HepG2 (cell line): ENCODE measurements at regions not wholly inside any gene's neighbourhood (a gene's known extent, or its start where the extent isn't known, plus 50 kb on each side); places are given as distances from the start of the nearest gene placed in this dataset.

Experiments
- ASH2L ChIP-seq: fragments of 300-600, 200-600 bp; sonication (generic); IDR thresholded peaks from 2 replicates; pipeline ENCODE4 v1.7.0; 2017; ENCODE audit warnings: low read depth, mild to moderate bottlenecking, moderate library complexity, mixed read lengths, low read length; ENCODE audit not compliant: insufficient read length
- GTF3A ChIP-seq: sonication (generic); formaldehyde crosslinking; conservative IDR thresholded peaks from 2 replicates; pipeline ENCODE4 v1.4.0; 2020; ENCODE audit warnings: mild to moderate bottlenecking, missing genetic modification reagents
- MEF2D ChIP-seq: sonication (generic); formaldehyde crosslinking; IDR thresholded peaks from 2 replicates; pipeline ENCODE4 v1.5.1; 2020; ENCODE audit warnings: mild to moderate bottlenecking, missing genetic modification reagents
- SP2 ChIP-seq: sonication (generic); formaldehyde crosslinking; IDR thresholded peaks from 2 replicates; pipeline ENCODE4 v1.5.1; 2020; ENCODE audit warnings: mild to moderate bottlenecking, missing genetic modification reagents
- USF2 ChIP-seq, 2 experiments: sonication (generic) in 1 of 2; formaldehyde crosslinking in 1 of 2; IDR thresholded peaks; 2 replicates each; pipeline versions ENCODE4 v1.5.1 to v1.6.1; 2011 to 2020; ENCODE audit warnings: borderline replicate concordance in 1 of 2, low read depth in 1 of 2, low read length in 1 of 2, mild to moderate bottlenecking in 1 of 2, missing genetic modification reagents in 1 of 2, moderate library complexity in 1 of 2
- ZIK1 ChIP-seq: sonication (generic); formaldehyde crosslinking; IDR thresholded peaks from 2 replicates; pipeline ENCODE4 v1.5.0; 2020; ENCODE audit warnings: mild to moderate bottlenecking, low read depth, missing genetic modification reagents, borderline replicate concordance
- ZNF224 ChIP-seq: sonication (generic); formaldehyde crosslinking; IDR thresholded peaks from 2 replicates; pipeline ENCODE4 v1.5.0; 2020; ENCODE audit warnings: mild to moderate bottlenecking, missing genetic modification reagents
- ZNF318 ChIP-seq: sonication (generic); formaldehyde crosslinking; IDR thresholded peaks from 2 replicates; pipeline ENCODE4 v1.4.0; 2020; ENCODE audit warnings: mild to moderate bottlenecking, missing genetic modification reagents
- ZNF546 ChIP-seq: sonication (generic); formaldehyde crosslinking; conservative IDR thresholded peaks from 2 replicates; pipeline ENCODE4 v1.8.1; 2023; ENCODE audit warnings: mild to moderate bottlenecking, missing genetic modification reagents
- ZNF567 ChIP-seq: sonication (generic); formaldehyde crosslinking; IDR thresholded peaks from 2 replicates; pipeline ENCODE4 v1.8.1; 2023; ENCODE audit warnings: mild to moderate bottlenecking, missing genetic modification reagents, borderline replicate concordance
- ZNF691 ChIP-seq: sonication (generic); formaldehyde crosslinking; IDR thresholded peaks from 2 replicates; pipeline ENCODE4 v1.4.0; 2020; ENCODE audit warnings: missing genetic modification reagents, low read depth, mild to moderate bottlenecking, borderline replicate concordance
- ZNF703 ChIP-seq: sonication (generic); formaldehyde crosslinking; IDR thresholded peaks from 2 replicates; pipeline ENCODE4 v1.5.1; 2020; ENCODE audit warnings: missing genetic modification reagents, mild to moderate bottlenecking, moderate library complexity, borderline replicate concordance

DNA sequence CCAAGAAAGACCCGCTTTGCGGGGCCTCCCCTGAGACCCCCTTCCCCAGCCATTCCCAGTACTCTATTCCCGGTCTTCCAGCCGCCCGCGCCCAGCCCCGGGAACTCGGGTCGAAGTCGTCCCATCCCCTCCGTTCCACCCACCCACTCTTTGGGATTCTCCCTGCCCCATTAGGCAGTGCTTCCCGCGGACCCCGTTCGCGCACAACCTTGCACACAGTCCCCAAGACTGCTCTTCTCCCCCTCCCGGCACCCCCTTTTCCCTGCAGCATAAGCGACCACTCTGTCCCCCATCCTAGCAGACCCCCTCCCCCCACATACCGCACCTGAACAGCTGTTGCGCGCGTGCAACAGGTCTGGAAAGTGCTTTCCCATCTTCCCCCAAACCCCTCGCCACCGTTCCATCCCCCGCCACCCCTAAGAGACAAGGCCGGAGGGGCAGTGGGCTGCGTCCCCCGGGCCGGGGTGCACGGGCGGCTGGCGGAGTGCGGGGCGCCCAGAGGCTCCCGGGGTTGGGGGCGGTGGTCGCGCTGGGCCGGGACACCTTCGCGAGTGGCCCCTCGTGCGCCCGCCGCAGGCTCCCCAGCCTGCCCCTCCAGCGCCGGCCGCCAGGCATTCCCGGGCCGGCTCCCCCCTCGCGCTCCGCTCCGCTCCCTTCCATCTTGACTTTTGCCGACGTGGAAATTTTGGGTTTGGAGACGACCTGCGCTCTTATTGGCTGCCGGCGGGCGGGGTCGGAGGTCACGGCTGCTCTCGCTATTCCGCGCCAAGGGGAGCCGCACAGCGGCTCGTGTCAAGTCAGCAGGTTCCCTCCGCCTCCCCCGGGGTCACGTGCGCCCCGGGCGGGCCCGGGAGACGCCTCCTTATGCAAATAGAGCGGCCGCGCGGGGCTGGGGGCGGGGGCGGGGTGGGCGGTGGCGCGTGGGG lies 201.2 kb upstream of the NFE2L3 start (continued):
- TF ChIP-seq ASH2L = peak; percentile 54
- no peak for TF ChIP-seq SP2 (CRISPR knock-in tag)
- no peak for TF ChIP-seq ZNF703
- TF ChIP-seq ZNF691 (CRISPR knock-in tag) = no peak
- no peak for TF ChIP-seq MEF2D
- no peak for TF ChIP-seq GTF3A (CRISPR knock-in tag)
- TF ChIP-seq USF2 (IDR thresholded peaks at IDR 0.05; ENCODE audit: low read depth, low read length) = peak; percentile 79
- TF ChIP-seq USF2 (CRISPR knock-in tag; IDR thresholded peaks at IDR 0.05; ENCODE audit: borderline replicate concordance) = peak; percentile 75; the same call in 1 of the 2 replicates
- no peak for TF ChIP-seq ZNF567 (CRISPR knock-in tag)
- no peak for TF ChIP-seq ZNF546
- TF ChIP-seq ZNF318 = no peak
- no peak for TF ChIP-seq ZIK1 (CRISPR knock-in tag)
- TF ChIP-seq ZNF224 = no peak
